Breast epithelium (tissue), 4 donors: ENCODE measurements at regions not wholly inside any gene's neighbourhood (a gene's known extent, or its start where the extent isn't known, plus 50 kb on each side); places are given as distances from the start of the nearest gene placed in this dataset.
"Not testable (repeated sequence)": the region's sequence is repeated elsewhere in the genome, so short reads cannot be mapped to it uniquely, and the experiment has no call there.

Source experiments
- DNase-seq, 2 donors: peaks; one replicate each; pipeline ENCODE4 v3.0.0-alpha.2; 2019; ENCODE audit warnings: low spot score in 2 of 2
- H3K27ac ChIP-seq, 2 donors: fragments of 200-600 bp; sonication (generic) in 1 of 2; one replicate each; pipeline ENCODE4 v1.5.1; 2016 to 2019; ENCODE audit warnings: mild to moderate bottlenecking in 1 of 2
- H3K27me3 ChIP-seq, 2 donors: fragments of 200-600 bp; sonication (generic) in 1 of 2; one replicate each; pipeline versions ENCODE4 v1.5.1 to v1.6.0; 2017 to 2019; ENCODE audit warnings: control low read depth in 1 of 2, mild to moderate bottlenecking in 1 of 2
- H3K36me3 ChIP-seq: fragments of 200-600 bp; one replicate; pipeline ENCODE4 v1.5.1; 2019
- H3K4me1 ChIP-seq, 2 donors: fragments of 200-600 bp; sonication (generic); one replicate each; pipeline ENCODE4 v1.5.1; 2016 to 2019; ENCODE audit warnings: control low read depth in 1 of 2
- H3K4me3 ChIP-seq, 3 donors: fragments of 200-600 bp; sonication (generic); 1 replicate in 2 of 3; 2 replicates in 1 of 3; pipeline ENCODE4 v1.5.1; 2016 to 2019; ENCODE audit warnings: mild to moderate bottlenecking in 3 of 3, moderate library complexity in 2 of 3
- H3K9me3 ChIP-seq, 2 donors: fragments of 200-600 bp; sonication (generic) in 1 of 2; one replicate each; pipeline ENCODE4 v1.5.1; 2016 to 2019; ENCODE audit warnings: control low read depth in 1 of 2
- POLR2A ChIP-seq: fragments of 450-650 bp; IDR thresholded peaks from one replicate; pipeline ENCODE4 v1.6.1; 2016; ENCODE audit warnings: antibody characterized with exemption, mild to moderate bottlenecking, moderate library complexity
- POLR2AphosphoS5 ChIP-seq, 3 donors: sonication (generic); formaldehyde crosslinking; IDR thresholded peaks; one replicate each; pipeline ENCODE4 v1.6.1; 2017; ENCODE audit warnings: antibody characterized with exemption in 3 of 3
- intact Hi-C: fragments of 100-400 bp; cut with DNase I; formaldehyde crosslinking; loops from one replicate; pipeline ENCODE4 v1.15.1; 2023; ENCODE audit warnings: low total_unique reads
- TF ChIP-seq, protein P1 (sequence below), 3 donors: fragments of 450-650 bp; IDR thresholded peaks; one replicate each; pipeline ENCODE4 v1.5.1; 2016 to 2017; ENCODE audit warnings: antibody characterized with exemption in 3 of 3, mild to moderate bottlenecking in 3 of 3, moderate library complexity in 3 of 3

DNA sequence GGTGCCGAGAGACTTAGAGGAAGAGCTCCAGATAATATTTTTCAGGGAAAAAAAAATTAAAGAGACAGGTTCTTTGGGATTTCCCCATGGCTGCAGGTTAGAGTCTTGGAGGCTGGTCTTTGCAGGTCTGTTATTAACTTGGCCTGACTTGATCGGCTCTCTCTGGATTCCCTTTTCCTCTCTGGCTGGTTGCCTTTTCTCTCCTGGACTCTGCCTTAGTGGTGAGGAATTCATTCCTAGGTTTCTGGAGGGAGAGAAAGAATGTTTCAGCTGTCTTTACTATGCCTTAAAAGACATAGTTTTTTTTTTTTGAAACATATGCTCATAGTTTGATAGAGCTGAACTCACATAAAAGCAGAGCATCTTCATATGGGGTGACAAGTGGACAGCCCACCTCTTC, 336.3 kb downstream of the BMP4 start:
- Histone ChIP-seq H3K36me3 (no peaks in the 10 kb centered on the region), H3K4me3 (no peak overlapping the region), H3K9me3 (no peaks in the 10 kb centered on the region), H3K4me1 (no peaks in the 10 kb centered on the region), H3K27me3 (no peaks in the 10 kb centered on the region), H3K27ac (peak overlapping the region in 1 of 2 donors; percentile 33)
- TF ChIP-seq POLR2AphosphoS5 (IDR thresholded peaks at IDR 0.05) (no peak), POLR2A (no peak)
- TF ChIP-seq, protein P1, sequence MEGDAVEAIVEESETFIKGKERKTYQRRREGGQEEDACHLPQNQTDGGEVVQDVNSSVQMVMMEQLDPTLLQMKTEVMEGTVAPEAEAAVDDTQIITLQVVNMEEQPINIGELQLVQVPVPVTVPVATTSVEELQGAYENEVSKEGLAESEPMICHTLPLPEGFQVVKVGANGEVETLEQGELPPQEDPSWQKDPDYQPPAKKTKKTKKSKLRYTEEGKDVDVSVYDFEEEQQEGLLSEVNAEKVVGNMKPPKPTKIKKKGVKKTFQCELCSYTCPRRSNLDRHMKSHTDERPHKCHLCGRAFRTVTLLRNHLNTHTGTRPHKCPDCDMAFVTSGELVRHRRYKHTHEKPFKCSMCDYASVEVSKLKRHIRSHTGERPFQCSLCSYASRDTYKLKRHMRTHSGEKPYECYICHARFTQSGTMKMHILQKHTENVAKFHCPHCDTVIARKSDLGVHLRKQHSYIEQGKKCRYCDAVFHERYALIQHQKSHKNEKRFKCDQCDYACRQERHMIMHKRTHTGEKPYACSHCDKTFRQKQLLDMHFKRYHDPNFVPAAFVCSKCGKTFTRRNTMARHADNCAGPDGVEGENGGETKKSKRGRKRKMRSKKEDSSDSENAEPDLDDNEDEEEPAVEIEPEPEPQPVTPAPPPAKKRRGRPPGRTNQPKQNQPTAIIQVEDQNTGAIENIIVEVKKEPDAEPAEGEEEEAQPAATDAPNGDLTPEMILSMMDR (IDR thresholded peaks at IDR 0.05), result no peak
- intact Hi-C loops, result no loop called here
- DNase-seq, result no peak

DNA sequence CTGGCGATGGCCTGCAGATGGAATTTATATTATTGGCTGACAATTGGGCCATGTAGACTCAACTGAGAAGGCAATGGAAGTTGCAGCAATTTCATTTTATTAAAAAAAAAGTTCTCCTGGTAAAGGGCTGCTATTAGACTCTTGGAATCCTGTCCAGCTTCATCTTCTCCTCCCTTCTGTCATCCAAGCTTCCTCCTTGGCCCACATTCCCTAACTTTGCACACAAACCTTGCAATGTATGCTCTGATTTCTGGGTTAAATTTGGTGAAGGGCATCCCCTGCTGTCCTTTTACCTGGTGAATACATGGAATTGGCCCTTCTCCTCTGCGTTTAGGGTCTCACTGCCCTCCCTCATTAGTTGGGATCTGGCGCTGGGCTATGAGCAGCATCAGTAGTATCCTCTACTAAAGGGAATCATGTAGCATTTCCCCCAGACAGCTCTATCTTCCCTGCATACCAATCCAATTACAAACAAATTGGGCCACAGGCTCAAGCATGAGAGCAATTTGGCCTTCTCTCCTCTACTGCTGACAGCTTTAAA, 336.9 kb downstream of the BMP4 start:
- intact Hi-C loops, result no loop called here
- DNase-seq, result no peak
- Histone ChIP-seq H3K4me1 (no peaks in the 10 kb centered on the region), H3K27ac (peak overlapping the region in 1 of 2 donors; percentile 33), H3K4me3 (no peak overlapping the region), H3K36me3 (no peaks in the 10 kb centered on the region), H3K27me3 (no peaks in the 10 kb centered on the region), H3K9me3 (no peaks in the 10 kb centered on the region)
- TF ChIP-seq POLR2AphosphoS5 (IDR thresholded peaks at IDR 0.05), result no peak
- TF ChIP-seq, protein P1 (IDR thresholded peaks at IDR 0.05), result no peak

DNA sequence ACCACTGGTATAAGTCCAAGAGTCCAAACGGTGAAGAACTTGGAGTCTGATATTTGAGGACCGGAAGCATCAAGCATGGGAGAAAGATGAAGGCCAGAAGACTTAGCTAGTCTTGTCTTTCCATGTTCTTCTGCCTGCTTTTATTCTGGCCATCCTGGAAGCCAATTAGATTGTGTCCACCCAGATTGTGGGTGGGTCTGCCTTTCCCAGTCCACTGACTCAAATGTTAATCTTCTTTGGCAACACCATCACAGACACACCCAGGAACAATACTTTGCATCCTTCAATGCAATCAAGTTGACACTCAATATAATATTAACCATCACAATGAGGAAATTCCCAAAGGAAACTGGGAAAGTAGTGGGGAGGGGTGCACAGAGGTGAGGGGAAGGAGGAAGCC, 340.1 kb downstream of the BMP4 start:
- H3K27me3 ChIP-seq, H3K4me1 ChIP-seq, H3K4me3 ChIP-seq, H3K27ac ChIP-seq, intact Hi-C loops, DNase-seq, H3K9me3 ChIP-seq, H3K36me3 ChIP-seq: not testable (repeated sequence)

GRCh38 chr14:53615252-53615651, 341.4 kb downstream of the BMP4 start:
- Histone ChIP-seq H3K4me1 (no peaks in the 10 kb centered on the region), H3K36me3 (no peaks in the 10 kb centered on the region), H3K4me3 (no peak overlapping the region), H3K27me3 (no peaks in the 10 kb centered on the region), H3K27ac (no peak overlapping the region), H3K9me3 (no peaks in the 10 kb centered on the region)
- DNase-seq, result no peak
- TF ChIP-seq POLR2A, result no peak
- no peak for TF ChIP-seq POLR2AphosphoS5 (IDR thresholded peaks at IDR 0.05)
- TF ChIP-seq, protein P1 (IDR thresholded peaks at IDR 0.05), result no peak
- intact Hi-C loops, result no loop called here

DNA sequence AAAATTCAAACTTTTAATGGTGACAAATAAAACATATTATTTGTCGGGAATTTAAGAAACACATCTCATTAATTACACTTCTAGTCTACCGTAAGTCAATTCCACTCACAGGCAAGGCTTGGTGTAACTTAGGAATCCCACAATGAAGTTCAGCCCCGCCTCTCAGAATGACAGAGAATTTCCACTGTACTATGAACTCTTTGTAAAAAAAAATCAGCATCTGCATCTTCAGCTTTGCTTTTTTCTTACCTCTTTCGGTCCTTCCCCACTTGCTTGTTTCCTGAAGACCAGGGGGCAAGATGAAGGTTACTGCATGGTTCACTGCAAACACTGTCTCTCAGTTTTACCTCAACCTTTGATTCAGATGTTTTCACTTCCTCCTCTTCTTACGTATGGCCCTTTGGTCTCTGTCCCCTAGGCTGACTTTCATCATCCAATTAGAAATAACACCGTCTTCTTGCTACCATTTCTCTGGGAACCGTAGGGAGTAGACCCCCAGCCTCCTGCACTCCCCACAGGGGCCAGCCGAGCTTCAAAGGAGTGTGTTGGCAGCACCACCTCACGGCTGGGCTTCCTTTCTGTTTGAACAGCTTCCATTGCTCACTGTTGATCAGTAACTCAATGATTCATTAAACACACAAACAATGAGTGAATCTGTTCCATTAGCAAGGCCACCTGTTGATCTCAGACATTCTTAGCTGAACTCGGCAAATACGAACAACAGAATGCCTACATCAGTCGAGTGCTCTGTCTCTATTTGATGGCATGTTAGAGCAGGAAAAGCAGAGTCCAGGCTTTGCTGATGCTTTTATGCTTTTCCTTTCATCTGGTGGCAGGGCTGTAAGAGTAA, 343.0 kb downstream of the BMP4 start:
- Histone ChIP-seq H3K27me3 (no peaks in the 10 kb centered on the region), H3K36me3 (no peaks in the 10 kb centered on the region), H3K27ac (no peak overlapping the region), H3K4me1 (no peaks in the 10 kb centered on the region), H3K4me3 (no peak overlapping the region), H3K9me3 (no peaks in the 10 kb centered on the region)
- TF ChIP-seq POLR2AphosphoS5 (IDR thresholded peaks at IDR 0.05) (no peak), POLR2A (no peak)
- TF ChIP-seq, protein P1 (IDR thresholded peaks at IDR 0.05), result no peak
- intact Hi-C loops, result no loop called here
- no peak for DNase-seq
